Cardiac muscle cell (in vitro differentiated cells and primary cell): ENCODE measurements at regions not wholly inside any gene's neighbourhood (a gene's known extent, or its start where the extent isn't known, plus 50 kb on each side); places are given as distances from the start of the nearest gene placed in this dataset.

Source experiments
- DNase-seq, 2 donors: peaks; one replicate each; pipeline versions ENCODE4 v3.0.0 to v3.0.0-alpha.2; 2010 to 2017; ENCODE audit warnings: low read depth in 1 of 2, low spot score in 1 of 2
- H3K27ac ChIP-seq: fragments of 200-600 bp; sonication (generic); 2 replicates; pipeline ENCODE4 v1.5.1; 2016
- H3K27me3 ChIP-seq: fragments of 200-600 bp; sonication (generic); 2 replicates; pipeline ENCODE4 v1.6.0; 2016; ENCODE audit warnings: control low read depth
- H3K36me3 ChIP-seq: fragments of 200-600 bp; sonication (generic); 2 replicates; pipeline ENCODE4 v1.5.1; 2016; ENCODE audit warnings: control low read depth
- H3K4me1 ChIP-seq: fragments of 200-600 bp; sonication (generic); 2 replicates; pipeline ENCODE4 v1.8.1; 2017; ENCODE audit warnings: low read depth, mild to moderate bottlenecking, mixed run types
- H3K4me3 ChIP-seq: fragments of 200-600 bp; sonication (generic); 2 replicates; pipeline ENCODE4 v1.5.1; 2016; ENCODE audit warnings: mild to moderate bottlenecking
- H3K9me3 ChIP-seq: fragments of 200-600 bp; sonication (generic); 2 replicates; pipeline ENCODE4 v1.5.1; 2017; ENCODE audit warnings: low read depth, mild to moderate bottlenecking, control low read depth
- CTCF ChIP-seq: IDR thresholded peaks from 2 replicates; pipeline ENCODE4 v1.5.1; 2012; ENCODE audit warnings: low read depth, mild to moderate bottlenecking, low read length

DNA sequence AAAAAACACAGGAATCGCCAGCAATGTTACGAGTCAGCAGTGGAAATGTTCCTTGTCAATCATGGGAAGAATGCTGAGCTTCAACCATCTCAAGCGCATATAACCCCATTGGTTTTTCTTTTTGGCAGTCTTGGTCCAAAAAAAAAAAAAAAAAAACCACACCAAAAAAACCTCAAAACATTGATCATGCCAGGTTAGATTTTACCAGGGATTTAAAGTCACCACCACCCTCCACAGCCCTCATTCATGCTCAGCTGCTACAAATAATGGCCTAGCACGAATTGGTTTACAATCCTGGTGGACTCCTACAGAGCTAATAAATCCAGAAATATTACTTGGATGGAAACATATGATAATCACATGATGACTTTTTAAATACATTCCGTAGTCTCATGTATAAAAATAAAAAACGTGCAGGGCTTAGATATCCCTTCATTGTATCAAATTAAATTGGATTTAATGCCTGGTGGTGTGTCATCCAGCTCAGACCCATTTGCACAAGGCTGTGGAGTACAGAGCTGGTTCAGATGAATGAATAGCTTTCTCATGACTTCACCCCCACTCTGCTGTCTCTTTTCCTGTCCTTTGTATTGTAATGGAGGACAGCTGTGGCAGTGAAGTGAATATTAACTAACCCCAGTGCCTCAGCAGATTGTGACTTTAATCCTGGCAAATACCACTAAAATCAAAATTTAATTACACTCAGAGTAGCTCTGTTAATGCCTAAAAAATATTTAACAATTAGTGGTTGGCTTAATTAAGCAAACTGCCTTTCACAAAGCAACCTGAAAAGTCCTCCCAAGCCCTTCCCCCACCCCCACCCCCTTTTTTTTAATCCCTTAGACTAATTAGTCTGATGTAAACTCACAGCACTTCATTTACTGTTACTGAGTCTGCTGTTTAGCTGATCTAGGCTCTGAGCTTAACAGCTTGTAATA, 626.5 kb upstream of the ZNF608 start:
- H3K9me3 ChIP-seq = no peaks in the 10 kb centered on the region
- H3K27me3 ChIP-seq = no peaks in the 10 kb centered on the region
- no peaks in the 10 kb centered on the region for H3K36me3 ChIP-seq
- peak in 1 of 2 donors; percentile 38 for DNase-seq
- peaks cover 24% of the 10 kb centered on the region for H3K4me1 ChIP-seq
- H3K4me3 ChIP-seq = no peak overlapping the region
- H3K27ac ChIP-seq = no peak overlapping the region
- no peak for TF ChIP-seq CTCF

DNA sequence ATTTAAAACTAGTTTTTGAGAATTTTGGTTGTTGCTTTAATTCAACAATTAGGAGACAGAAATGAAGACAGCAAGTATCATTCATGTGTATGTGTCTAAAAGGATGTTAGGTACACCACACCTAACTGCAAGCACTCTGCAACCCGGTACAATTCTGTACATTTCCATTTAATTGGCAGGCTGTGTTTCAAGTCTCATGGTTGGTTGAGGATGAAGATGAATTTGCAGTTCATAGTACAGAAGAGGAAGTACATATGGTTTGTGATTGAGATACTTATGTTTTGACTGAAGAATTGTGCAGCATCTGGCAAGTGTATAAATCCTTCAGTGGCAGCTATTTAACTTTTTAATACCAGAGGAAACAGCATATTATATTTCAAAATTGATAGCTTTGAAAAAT, 628.7 kb upstream of the ZNF608 start:
- Histone ChIP-seq H3K27me3 (no peaks in the 10 kb centered on the region), H3K27ac (no peak overlapping the region), H3K9me3 (no peaks in the 10 kb centered on the region), H3K36me3 (no peaks in the 10 kb centered on the region), H3K4me1 (peaks cover 31% of the 10 kb centered on the region), H3K4me3 (no peak overlapping the region)
- DNase-seq = no peak
- no peak for TF ChIP-seq CTCF

DNA sequence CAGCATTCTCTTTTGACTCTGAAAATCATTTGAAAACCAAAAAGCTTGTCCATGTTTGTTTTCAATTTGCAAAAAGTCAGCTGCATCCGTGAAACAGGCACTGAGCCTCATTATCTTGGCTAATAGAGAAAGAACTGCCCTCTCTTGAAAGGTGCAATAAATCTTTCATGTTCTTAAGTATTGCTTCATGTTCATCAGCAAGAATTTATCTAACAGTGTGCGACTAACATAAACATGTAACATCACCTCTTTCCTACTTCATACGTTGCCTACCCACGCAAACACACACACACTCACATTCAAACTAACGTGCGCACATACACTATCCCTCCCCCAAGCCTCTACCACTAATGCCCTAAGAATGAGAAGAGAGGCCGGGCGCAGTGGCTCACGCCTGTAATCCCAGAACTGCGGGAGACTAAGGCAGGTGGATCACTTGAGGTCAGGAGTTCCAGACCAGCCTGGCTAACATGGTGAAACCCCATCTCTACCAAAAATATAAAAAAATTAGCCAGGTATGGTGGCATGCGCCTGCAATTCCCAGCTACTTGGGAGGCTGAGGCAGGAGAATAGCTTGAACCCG, 629.7 kb upstream of the ZNF608 start:
- H3K4me3 ChIP-seq = no peak overlapping the region
- no peaks in the 10 kb centered on the region for H3K9me3 ChIP-seq
- no peaks in the 10 kb centered on the region for H3K27me3 ChIP-seq
- no peaks in the 10 kb centered on the region for H3K36me3 ChIP-seq
- H3K27ac ChIP-seq = no peak overlapping the region
- DNase-seq = no peak
- H3K4me1 ChIP-seq = peaks cover 31% of the 10 kb centered on the region
- no peak for TF ChIP-seq CTCF

- Histone ChIP-seq H3K36me3 (no peaks in the 10 kb centered on the region), H3K9me3 (no peaks in the 10 kb centered on the region), H3K27me3 (no peaks in the 10 kb centered on the region), H3K27ac (no peak overlapping the region), H3K4me1 (peaks cover 31% of the 10 kb centered on the region), H3K4me3 (no peak overlapping the region)
- no peak for TF ChIP-seq CTCF
- DNase-seq = no peak
Measured at GRCh38 chr5:125377141-125377540, 630.7 kb upstream of the ZNF608 start.

DNA sequence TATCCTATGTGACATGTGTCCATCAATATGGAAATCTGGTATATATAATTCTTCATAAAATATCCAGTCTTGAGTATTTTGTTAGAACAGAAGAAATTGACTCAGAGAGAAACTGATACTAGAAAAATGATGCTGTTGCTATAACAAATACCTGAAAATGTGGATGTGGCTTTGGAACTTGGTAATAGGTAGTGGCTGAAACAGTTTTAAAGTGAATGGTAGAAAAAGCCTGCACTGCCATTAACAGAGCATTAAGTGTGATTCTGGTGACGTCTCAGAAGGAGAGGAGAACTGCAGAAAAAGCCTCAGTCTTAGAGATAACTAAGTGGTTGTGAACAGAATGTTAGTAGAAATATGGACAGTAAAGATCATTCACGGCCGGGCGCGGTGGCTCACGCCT, 634.9 kb upstream of the ZNF608 start:
- Histone ChIP-seq H3K27me3 (no peaks in the 10 kb centered on the region), H3K4me1 (peaks cover 15% of the 10 kb centered on the region), H3K36me3 (no peaks in the 10 kb centered on the region), H3K9me3 (no peaks in the 10 kb centered on the region), H3K27ac (no peak overlapping the region), H3K4me3 (no peak overlapping the region)
- TF ChIP-seq CTCF = no peak
- DNase-seq = no peak
